ENCODE measurements at regions not wholly inside any gene's neighbourhood (a gene's known extent, or its start where the extent isn't known, plus 50 kb on each side); places are given as distances from the start of the nearest gene placed in this dataset.

- no peaks in the 10 kb centered on the region for H3K27me3 ChIP-seq (ENCODE audit: control insufficient read depth, insufficient read depth, low read length)
- no peak overlapping the region for H3K27ac ChIP-seq (ENCODE audit: low read length)
- no peak overlapping the region for H3K9ac ChIP-seq (ENCODE audit: low read length)
- no peaks in the 10 kb centered on the region for H3K9me3 ChIP-seq (ENCODE audit: control insufficient read depth, low read depth, low read length)
- H3K36me3 ChIP-seq (ENCODE audit: control insufficient read depth, low read depth, low read length) = no peaks in the 10 kb centered on the region
- H3K4me3 ChIP-seq (ENCODE audit: low read length) = no peak overlapping the region
- no peaks in the 10 kb centered on the region for H3K4me1 ChIP-seq (ENCODE audit: control insufficient read depth, low read depth, low read length)
Observed at GRCh38 chr19:31491242-31491641, 142.0 kb upstream of the TSHZ3 start.

GRCh38 chr19:31492050-31492449 lies 142.8 kb upstream of the TSHZ3 start:
- H3K36me3 ChIP-seq (ENCODE audit: control insufficient read depth, low read depth, low read length) = no peaks in the 10 kb centered on the region
- H3K27ac ChIP-seq (ENCODE audit: low read length) = no peak overlapping the region
- no peak overlapping the region for H3K4me3 ChIP-seq (ENCODE audit: low read length)
- no peak overlapping the region for H3K9ac ChIP-seq (ENCODE audit: low read length)
- no peaks in the 10 kb centered on the region for H3K27me3 ChIP-seq (ENCODE audit: control insufficient read depth, insufficient read depth, low read length)
- no peaks in the 10 kb centered on the region for H3K9me3 ChIP-seq (ENCODE audit: control insufficient read depth, low read depth, low read length)
- no peaks in the 10 kb centered on the region for H3K4me1 ChIP-seq (ENCODE audit: control insufficient read depth, low read depth, low read length)

GRCh38 chr19:31496076-31496475 lies 146.8 kb upstream of the TSHZ3 start:
- no peaks in the 10 kb centered on the region for H3K36me3 ChIP-seq (ENCODE audit: control insufficient read depth, low read depth, low read length)
- no peak overlapping the region for H3K27ac ChIP-seq (ENCODE audit: low read length)
- no peaks in the 10 kb centered on the region for H3K9me3 ChIP-seq (ENCODE audit: control insufficient read depth, low read depth, low read length)
- H3K9ac ChIP-seq (ENCODE audit: low read length) = no peak overlapping the region
- no peaks in the 10 kb centered on the region for H3K4me1 ChIP-seq (ENCODE audit: control insufficient read depth, low read depth, low read length)
- H3K4me3 ChIP-seq (ENCODE audit: low read length) = no peak overlapping the region
- no peaks in the 10 kb centered on the region for H3K27me3 ChIP-seq (ENCODE audit: control insufficient read depth, insufficient read depth, low read length)

- Histone ChIP-seq H3K4me1 (ENCODE audit: control insufficient read depth, low read depth, low read length) (no peaks in the 10 kb centered on the region), H3K36me3 (ENCODE audit: control insufficient read depth, low read depth, low read length) (no peaks in the 10 kb centered on the region), H3K4me3 (ENCODE audit: low read length) (no peak overlapping the region), H3K9ac (ENCODE audit: low read length) (no peak overlapping the region), H3K27me3 (ENCODE audit: control insufficient read depth, insufficient read depth, low read length) (no peaks in the 10 kb centered on the region), H3K9me3 (ENCODE audit: control insufficient read depth, low read depth, low read length) (no peaks in the 10 kb centered on the region), H3K27ac (ENCODE audit: low read length) (no peak overlapping the region)
Observed at GRCh38 chr19:31497709-31498108, 148.5 kb upstream of the TSHZ3 start.

- Histone ChIP-seq H3K27me3 (ENCODE audit: control insufficient read depth, insufficient read depth, low read length) (no peaks in the 10 kb centered on the region), H3K36me3 (ENCODE audit: control insufficient read depth, low read depth, low read length) (no peaks in the 10 kb centered on the region), H3K27ac (ENCODE audit: low read length) (no peak overlapping the region)
Observed at GRCh38 chr19:31498781-31499180, 149.5 kb upstream of the TSHZ3 start.

GRCh38 chr19:31499281-31500196 lies 150.3 kb upstream of the TSHZ3 start:
- Histone ChIP-seq H3K36me3 (ENCODE audit: control insufficient read depth, low read depth, low read length) (no peaks in the 10 kb centered on the region), H3K9me3 (ENCODE audit: control insufficient read depth, low read depth, low read length) (no peaks in the 10 kb centered on the region), H3K9ac (ENCODE audit: low read length) (no peak overlapping the region), H3K27me3 (ENCODE audit: control insufficient read depth, insufficient read depth, low read length) (no peaks in the 10 kb centered on the region), H3K27ac (ENCODE audit: low read length) (no peak overlapping the region), H3K4me3 (ENCODE audit: low read length) (no peak overlapping the region), H3K4me1 (ENCODE audit: control insufficient read depth, low read depth, low read length) (no peaks in the 10 kb centered on the region)

More at GRCh38 chr19:31498781-31499180, 149.5 kb upstream of the TSHZ3 start:
- H3K4me3 ChIP-seq (ENCODE audit: low read length) = no peak overlapping the region
- H3K9ac ChIP-seq (ENCODE audit: low read length) = no peak overlapping the region
- no peaks in the 10 kb centered on the region for H3K9me3 ChIP-seq (ENCODE audit: control insufficient read depth, low read depth, low read length)
- no peaks in the 10 kb centered on the region for H3K4me1 ChIP-seq (ENCODE audit: control insufficient read depth, low read depth, low read length)

- no peak overlapping the region for H3K9ac ChIP-seq (ENCODE audit: low read length)
- H3K36me3 ChIP-seq (ENCODE audit: control insufficient read depth, low read depth, low read length) = no peaks in the 10 kb centered on the region
- H3K4me1 ChIP-seq (ENCODE audit: control insufficient read depth, low read depth, low read length) = no peaks in the 10 kb centered on the region
- no peaks in the 10 kb centered on the region for H3K9me3 ChIP-seq (ENCODE audit: control insufficient read depth, low read depth, low read length)
- H3K27me3 ChIP-seq (ENCODE audit: control insufficient read depth, insufficient read depth, low read length) = no peaks in the 10 kb centered on the region
- no peak overlapping the region for H3K4me3 ChIP-seq (ENCODE audit: low read length)
- H3K27ac ChIP-seq (ENCODE audit: low read length) = no peak overlapping the region
Observed at GRCh38 chr19:31500197-31500830, 151.1 kb upstream of the TSHZ3 start.

- Histone ChIP-seq H3K27ac (ENCODE audit: low read length) (no peak overlapping the region), H3K36me3 (ENCODE audit: control insufficient read depth, low read depth, low read length) (no peaks in the 10 kb centered on the region), H3K27me3 (ENCODE audit: control insufficient read depth, insufficient read depth, low read length) (no peaks in the 10 kb centered on the region), H3K4me1 (ENCODE audit: control insufficient read depth, low read depth, low read length) (no peaks in the 10 kb centered on the region), H3K9me3 (ENCODE audit: control insufficient read depth, low read depth, low read length) (no peaks in the 10 kb centered on the region), H3K4me3 (ENCODE audit: low read length) (no peak overlapping the region), H3K9ac (ENCODE audit: low read length) (no peak overlapping the region)
Observed at GRCh38 chr19:31500946-31501345, 151.7 kb upstream of the TSHZ3 start.

- no peak overlapping the region for H3K9ac ChIP-seq (ENCODE audit: low read length)
- H3K27ac ChIP-seq (ENCODE audit: low read length) = no peak overlapping the region
- H3K27me3 ChIP-seq (ENCODE audit: control insufficient read depth, insufficient read depth, low read length) = no peaks in the 10 kb centered on the region
- no peaks in the 10 kb centered on the region for H3K36me3 ChIP-seq (ENCODE audit: control insufficient read depth, low read depth, low read length)
- no peak overlapping the region for H3K4me3 ChIP-seq (ENCODE audit: low read length)
- no peaks in the 10 kb centered on the region for H3K9me3 ChIP-seq (ENCODE audit: control insufficient read depth, low read depth, low read length)
- H3K4me1 ChIP-seq (ENCODE audit: control insufficient read depth, low read depth, low read length) = no peaks in the 10 kb centered on the region
Observed at GRCh38 chr19:31501427-31502195, 152.4 kb upstream of the TSHZ3 start.

- no peaks in the 10 kb centered on the region for H3K4me1 ChIP-seq (ENCODE audit: control insufficient read depth, low read depth, low read length)
- H3K27ac ChIP-seq (ENCODE audit: low read length) = no peak overlapping the region
- no peaks in the 10 kb centered on the region for H3K9me3 ChIP-seq (ENCODE audit: control insufficient read depth, low read depth, low read length)
- H3K36me3 ChIP-seq (ENCODE audit: control insufficient read depth, low read depth, low read length) = no peaks in the 10 kb centered on the region
- no peak overlapping the region for H3K9ac ChIP-seq (ENCODE audit: low read length)
- no peak overlapping the region for H3K4me3 ChIP-seq (ENCODE audit: low read length)
- H3K27me3 ChIP-seq (ENCODE audit: control insufficient read depth, insufficient read depth, low read length) = no peaks in the 10 kb centered on the region
Observed at GRCh38 chr19:31502536-31503170, 153.4 kb upstream of the TSHZ3 start.

GRCh38 chr19:31503211-31503610 lies 154.0 kb upstream of the TSHZ3 start:
- Histone ChIP-seq H3K27me3 (ENCODE audit: control insufficient read depth, insufficient read depth, low read length) (no peaks in the 10 kb centered on the region), H3K4me1 (ENCODE audit: control insufficient read depth, low read depth, low read length) (peaks cover 2% of the 10 kb centered on the region), H3K36me3 (ENCODE audit: control insufficient read depth, low read depth, low read length) (no peaks in the 10 kb centered on the region), H3K27ac (ENCODE audit: low read length) (no peak overlapping the region), H3K9me3 (ENCODE audit: control insufficient read depth, low read depth, low read length) (no peaks in the 10 kb centered on the region), H3K4me3 (ENCODE audit: low read length) (no peak overlapping the region), H3K9ac (ENCODE audit: low read length) (no peak overlapping the region)
